ENCODE measurements at regions not wholly inside any gene's neighbourhood (a gene's known extent, or its start where the extent isn't known, plus 50 kb on each side); places are given as distances from the start of the nearest gene placed in this dataset.

GRCh38 chr10:129385600-129385999 lies 81.4 kb upstream of the MGMT start:
- POLR2A ChIA-PET = no interaction called here
- H3K4me3 ChIP-seq (ENCODE audit: low read depth, low read length) = no peak overlapping the region
- DNase-seq (ENCODE audit: low read depth, low spot score) = no peak
- CTCF ChIA-PET = no interaction called here
- TF ChIP-seq, protein P1, sequence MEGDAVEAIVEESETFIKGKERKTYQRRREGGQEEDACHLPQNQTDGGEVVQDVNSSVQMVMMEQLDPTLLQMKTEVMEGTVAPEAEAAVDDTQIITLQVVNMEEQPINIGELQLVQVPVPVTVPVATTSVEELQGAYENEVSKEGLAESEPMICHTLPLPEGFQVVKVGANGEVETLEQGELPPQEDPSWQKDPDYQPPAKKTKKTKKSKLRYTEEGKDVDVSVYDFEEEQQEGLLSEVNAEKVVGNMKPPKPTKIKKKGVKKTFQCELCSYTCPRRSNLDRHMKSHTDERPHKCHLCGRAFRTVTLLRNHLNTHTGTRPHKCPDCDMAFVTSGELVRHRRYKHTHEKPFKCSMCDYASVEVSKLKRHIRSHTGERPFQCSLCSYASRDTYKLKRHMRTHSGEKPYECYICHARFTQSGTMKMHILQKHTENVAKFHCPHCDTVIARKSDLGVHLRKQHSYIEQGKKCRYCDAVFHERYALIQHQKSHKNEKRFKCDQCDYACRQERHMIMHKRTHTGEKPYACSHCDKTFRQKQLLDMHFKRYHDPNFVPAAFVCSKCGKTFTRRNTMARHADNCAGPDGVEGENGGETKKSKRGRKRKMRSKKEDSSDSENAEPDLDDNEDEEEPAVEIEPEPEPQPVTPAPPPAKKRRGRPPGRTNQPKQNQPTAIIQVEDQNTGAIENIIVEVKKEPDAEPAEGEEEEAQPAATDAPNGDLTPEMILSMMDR (IDR thresholded peaks at IDR 0.05; ENCODE audit: insufficient read depth, low read length, missing control alignments) = no peak

DNA sequence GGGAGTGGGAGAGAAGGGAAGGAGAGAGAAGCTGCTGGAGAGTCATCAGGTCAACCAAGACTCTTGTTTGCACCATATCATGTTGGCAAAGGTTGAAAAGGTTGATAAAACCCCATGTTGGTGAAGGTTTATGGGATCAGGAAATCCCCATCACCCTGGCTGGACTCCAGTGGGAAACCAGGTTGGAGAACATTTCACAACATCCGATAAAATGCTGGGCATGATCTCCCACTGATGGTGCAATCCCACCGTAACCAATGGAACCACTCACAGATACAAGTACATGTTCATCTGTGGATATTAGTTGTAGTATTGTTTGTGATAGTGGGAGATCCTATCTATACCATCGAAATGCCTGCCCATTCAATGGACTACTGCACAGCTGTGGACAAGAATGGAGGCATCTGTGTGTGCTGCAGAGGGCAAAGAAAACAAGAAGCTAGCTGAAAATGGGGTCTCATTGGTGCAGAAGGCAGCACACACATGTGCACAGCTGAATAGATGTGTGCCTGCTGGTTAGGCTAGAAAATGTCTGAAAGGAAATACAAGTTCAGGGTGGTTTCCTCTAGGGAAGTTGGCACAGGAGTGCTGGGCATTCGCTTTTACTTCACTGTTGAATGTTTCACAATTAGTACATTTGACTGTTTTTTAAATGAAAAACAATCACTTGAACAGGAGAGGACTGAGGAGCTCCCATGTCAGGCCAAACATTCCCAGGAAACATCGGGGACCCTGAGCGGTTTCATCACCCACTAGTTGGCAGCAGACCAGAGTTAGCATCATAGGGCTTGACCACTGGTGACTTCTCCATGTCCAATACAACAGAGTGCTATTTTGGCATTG lies 80.4 kb upstream of the MGMT start:
- H3K4me3 ChIP-seq (ENCODE audit: low read depth, low read length) = no peak overlapping the region
- TF ChIP-seq, protein P1 (IDR thresholded peaks at IDR 0.05; ENCODE audit: insufficient read depth, low read length, missing control alignments) = no peak
- POLR2A ChIA-PET = no interaction called here
- CTCF ChIA-PET = no interaction called here
- DNase-seq (ENCODE audit: low read depth, low spot score) = no peak

GRCh38 chr10:129387258-129387525 lies 79.8 kb upstream of the MGMT start:
- POLR2A ChIA-PET = no interaction called here
- CTCF ChIA-PET = no interaction called here
- TF ChIP-seq, protein P1 (IDR thresholded peaks at IDR 0.05; ENCODE audit: insufficient read depth, low read length, missing control alignments) = no peak
- DNase-seq (ENCODE audit: low read depth, low spot score) = no peak
- no peak overlapping the region for H3K4me3 ChIP-seq (ENCODE audit: low read depth, low read length)

DNA sequence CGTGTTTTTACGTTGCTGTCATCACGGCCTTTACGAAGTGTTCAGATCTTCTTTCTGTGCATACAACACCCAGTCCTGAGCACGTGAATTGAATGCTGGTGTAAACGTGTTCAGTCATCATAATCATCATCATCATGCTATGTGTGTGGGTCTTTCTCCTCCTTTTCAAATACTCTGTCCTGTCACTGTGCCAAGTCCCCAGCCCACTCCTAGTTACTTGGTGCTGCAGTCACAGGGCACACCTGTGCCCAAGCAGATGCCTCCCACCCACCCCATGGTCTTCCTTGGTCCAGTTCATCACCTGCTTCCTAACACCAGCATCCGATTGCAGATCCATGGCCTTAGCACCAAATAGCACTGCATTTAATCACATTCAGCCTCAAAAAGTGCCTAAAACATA lies 78.6 kb upstream of the MGMT start:
- H3K4me3 ChIP-seq (ENCODE audit: low read depth, low read length) = no peak overlapping the region
- TF ChIP-seq, protein P1 (IDR thresholded peaks at IDR 0.05; ENCODE audit: insufficient read depth, low read length, missing control alignments) = no peak
- DNase-seq (ENCODE audit: low read depth, low spot score) = no peak
- ChIA-PET CTCF (no interaction called here), POLR2A (no interaction called here)

DNA sequence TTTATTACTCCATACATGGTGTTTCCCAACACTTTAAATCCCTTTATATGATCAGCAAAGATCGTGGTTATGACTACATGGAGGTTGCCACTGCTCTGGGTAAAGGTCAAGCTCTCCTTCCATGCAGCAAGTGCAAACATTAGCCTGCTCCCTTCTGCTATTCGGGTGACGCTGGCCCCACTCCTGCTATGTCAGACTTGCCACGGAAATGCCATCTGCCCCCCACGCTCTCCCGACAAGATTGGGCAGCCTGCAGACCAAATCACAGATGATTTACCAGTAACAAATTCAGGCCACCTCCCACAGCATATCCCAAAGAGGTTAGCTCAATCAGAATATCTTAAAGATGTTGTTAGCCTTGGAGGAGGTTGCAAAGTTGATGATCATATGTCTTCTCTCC lies 77.8 kb upstream of the MGMT start:
- H3K4me3 ChIP-seq (ENCODE audit: low read depth, low read length) = no peak overlapping the region
- DNase-seq (ENCODE audit: low read depth, low spot score) = no peak
- ChIA-PET CTCF (no interaction called here), POLR2A (no interaction called here)
- TF ChIP-seq, protein P1 (IDR thresholded peaks at IDR 0.05; ENCODE audit: insufficient read depth, low read length, missing control alignments) = no peak

GRCh38 chr10:129390147-129390546 lies 76.9 kb upstream of the MGMT start:
- ChIA-PET CTCF (no interaction called here), POLR2A (no interaction called here)
- H3K4me3 ChIP-seq (ENCODE audit: low read depth, low read length) = no peak overlapping the region
- TF ChIP-seq, protein P1 (IDR thresholded peaks at IDR 0.05; ENCODE audit: insufficient read depth, low read length, missing control alignments) = no peak
- no peak for DNase-seq (ENCODE audit: low read depth, low spot score)
